ENCODE measurements at regions not wholly inside any gene's neighbourhood (a gene's known extent, or its start where the extent isn't known, plus 50 kb on each side); places are given as distances from the start of the nearest gene placed in this dataset.
A peak's percentile ranks its signal among the peaks of the same experiment; 100 is the strongest.

DNA sequence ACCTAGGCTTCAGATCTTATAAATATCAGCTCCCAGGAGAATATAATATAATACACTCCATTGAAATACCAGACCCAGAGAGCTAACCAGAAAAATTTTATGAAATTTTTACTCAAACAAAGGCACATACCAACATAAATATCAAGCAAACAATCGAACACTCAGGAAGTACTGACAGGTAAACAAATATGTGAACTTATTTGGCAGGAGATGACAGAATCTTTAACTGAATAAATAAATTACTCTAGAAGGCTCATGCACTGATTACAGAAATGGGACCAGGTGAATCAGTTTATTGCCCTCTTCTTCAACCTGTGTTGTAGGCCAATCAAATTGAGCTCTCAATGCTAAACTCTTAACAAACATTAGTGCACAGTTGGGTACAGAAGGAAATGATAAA is 225.2 kb upstream of the PABPC4L start:
- DNase-seq = peak; percentile 13

DNA sequence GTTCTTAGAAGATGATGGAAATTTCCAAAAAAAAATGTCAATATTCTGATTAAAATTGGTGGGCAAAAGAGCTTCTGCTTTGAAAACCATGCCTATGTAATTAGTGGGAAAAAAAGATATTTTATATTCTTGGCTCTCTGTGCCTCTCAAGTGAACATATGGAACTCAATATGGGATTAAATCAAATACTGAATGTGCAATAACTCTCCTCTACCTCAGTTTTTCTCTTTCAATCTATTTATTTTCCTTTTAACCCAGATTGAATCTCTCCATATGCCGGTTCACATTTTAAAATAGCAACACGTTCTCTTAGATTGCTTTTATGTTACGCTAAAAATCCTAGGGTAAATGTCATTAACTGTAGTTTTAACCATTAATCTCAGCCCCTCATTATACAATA is 224.2 kb upstream of the PABPC4L start:
- DNase-seq = no peak

DNA sequence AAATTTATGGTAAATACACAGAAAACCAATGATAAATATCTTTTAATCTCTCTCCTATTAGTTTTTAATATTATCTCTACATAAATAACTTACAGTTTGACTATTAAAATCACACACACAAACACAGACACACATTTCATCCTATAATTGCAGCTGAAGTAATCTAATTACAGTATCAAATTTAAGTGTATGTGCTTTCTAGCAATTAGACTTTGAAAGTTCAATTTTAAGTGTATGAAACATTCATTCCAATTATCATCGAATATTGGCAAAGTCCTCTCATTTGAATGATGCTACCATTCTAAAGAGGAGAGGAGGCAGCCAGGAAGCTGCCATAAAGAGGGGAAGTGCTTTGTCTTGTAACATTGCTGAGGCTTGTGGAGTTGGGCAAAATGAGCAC is 221.2 kb upstream of the PABPC4L start:
- DNase-seq = no peak

DNA sequence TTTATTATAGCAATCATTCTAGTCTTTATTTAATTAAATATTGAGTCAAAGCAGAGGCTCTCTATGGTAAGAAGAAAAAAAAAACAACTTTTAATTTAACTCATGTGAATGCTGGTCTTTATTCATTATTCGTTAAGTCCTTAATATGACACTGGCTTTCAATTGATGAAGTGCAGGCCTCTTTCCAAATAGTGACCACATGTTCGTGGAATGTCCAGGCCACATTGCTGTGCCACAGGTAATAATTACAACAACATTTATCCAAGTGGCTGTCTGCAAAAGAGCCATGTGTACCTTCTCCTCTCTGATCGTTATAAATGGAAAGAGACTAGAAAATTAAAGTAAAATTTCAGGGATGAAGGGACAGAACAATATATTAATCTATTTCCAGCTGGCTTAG is 220.1 kb upstream of the PABPC4L start:
- DNase-seq = no peak

DNA sequence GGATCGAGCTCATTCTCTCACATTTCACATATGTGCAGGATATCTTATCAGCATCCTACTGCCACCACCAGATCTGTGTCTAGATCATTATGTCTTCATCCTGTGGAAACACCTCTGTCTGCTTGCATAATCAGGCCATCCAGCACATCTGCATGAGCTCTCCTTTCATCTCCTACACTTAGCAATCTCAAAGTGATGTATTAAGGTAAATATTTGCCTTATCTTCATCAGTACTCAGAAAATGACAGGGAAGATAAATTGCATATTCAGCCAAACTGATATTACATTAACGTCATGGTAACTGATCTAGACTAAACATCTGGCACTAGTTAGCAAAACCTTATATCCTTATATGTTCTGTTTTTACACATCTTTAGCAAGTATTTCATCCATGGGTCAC is 207.3 kb upstream of the PABPC4L start:
- peak; percentile 64 for DNase-seq

DNA sequence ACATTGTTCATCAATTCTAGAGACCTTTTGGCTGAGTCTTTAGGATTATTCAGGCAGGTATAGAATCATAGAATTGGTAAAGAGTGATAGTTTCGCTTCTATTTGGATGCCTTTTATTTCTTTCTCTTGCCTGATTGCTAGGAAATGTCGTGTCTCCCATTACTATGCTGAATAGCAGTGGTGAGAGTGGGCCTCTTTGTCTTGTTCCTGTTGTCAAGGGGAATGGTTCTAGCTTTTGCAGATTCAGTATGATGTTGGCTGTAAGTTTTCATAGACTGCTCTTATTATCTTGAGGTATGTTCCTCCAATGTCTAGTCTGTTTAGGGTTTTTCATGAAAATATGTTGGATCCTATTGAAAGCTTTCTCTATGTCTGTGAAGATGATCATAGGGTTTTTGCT is 200.2 kb upstream of the PABPC4L start:
- DNase-seq = no peak

DNA sequence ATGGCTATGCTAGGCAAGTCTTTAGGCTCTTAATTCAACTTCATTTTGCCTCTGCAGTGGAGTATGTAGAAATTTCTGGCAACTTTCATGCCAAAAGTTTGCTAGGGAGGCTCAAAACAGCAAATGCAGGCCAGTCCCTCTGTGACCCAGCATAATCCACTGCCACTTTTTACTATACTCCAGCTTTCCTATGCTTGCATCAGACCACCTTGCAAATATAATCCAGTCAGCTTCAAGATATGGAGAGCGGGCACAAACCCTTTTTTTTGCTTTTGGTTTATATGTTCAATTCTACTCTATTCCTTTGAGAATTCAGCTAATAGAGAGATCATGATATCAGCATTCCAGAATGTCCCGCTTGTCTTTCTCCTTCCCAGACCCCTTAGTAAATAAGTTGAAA is 192.0 kb upstream of the PABPC4L start:
- no peak for DNase-seq

DNA sequence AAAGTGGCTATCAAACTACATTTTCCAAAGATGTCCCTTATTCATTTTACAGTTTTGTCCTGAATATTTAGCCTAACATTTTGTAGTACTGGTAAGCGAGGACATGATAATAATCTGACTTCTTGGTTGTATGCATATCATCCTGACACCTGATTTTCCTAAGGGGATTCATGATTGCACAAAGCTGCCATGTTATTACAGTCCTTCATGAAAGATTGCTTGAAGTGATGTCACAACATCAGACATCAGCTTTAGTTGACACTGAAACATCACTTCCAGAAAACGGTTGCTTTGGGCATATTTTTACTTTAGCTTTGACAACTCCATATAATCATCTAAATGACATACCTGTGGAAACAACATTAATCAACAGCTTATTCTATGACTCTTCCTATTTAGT is 188.7 kb upstream of the PABPC4L start:
- DNase-seq = no peak

DNA sequence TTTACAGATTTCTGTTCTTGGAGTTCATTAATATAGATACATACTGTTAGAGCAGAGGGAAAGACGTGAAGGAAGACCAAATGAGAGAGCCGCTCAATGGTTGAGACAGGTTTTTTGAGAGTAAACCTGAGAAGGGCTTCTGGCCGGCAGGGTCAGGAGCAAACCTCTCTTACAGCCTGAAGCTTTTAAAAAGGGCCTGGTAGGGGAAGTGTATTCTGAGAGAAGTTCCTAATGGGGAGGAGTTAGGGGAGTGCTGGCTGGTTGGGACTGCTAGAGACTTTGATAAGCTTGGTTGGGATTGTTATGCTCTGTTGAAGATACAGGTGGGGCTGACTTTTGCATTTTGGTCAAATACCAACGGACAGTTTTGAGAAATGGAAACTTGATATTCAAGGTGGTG is 186.8 kb upstream of the PABPC4L start:
- no peak for DNase-seq

DNA sequence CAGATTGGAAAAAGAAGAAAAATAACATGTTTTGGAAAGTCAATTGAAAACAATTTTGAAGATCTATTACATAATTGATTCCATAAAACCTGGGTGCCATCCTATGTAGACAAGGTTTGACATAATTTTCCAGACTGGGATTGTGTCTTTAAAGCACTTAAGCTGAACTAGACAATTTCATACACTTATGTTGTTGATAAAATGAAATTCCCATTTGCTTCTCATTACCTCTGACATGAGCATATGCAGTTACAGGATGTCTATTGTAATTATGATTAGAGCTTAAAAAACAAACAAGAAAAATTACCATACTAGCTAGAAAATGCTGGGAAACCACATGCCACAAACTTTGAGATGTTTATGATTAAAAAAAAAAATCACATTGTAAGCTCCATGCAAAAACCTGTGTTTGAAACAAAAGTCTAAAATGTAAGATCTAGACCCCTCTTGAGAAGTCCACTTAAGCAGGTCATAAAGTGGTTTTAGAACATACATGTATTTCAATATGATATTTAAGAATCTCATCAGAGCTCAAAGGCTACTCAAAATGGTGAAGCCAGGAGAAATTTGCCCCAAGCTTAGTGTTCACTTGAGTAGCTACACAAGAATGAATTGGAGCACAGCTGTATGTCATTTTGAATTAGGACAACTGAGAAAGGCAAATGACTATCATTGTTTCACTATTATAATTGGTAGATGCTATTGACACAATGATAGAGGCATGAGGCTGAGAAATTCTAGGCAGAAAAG is 181.1 kb upstream of the PABPC4L start:
- no peak for DNase-seq

DNA sequence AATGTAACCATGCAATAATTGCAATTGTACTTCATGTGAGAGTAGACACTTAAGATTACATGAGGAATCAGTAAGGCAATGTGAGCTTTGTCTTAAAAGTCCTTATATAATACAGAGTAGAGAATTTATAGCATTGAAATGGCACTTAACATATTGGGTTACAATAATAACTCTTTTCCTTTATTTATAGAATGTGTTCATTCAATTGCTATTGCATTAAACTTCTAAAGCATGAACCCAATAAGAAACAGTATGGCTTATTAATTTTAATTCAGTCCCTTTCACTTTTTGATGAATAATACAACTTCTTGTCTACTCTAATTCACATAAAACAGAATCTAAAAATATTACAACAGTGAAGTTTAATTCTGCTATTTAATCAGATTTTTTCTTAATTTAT is 174.2 kb upstream of the PABPC4L start:
- no peak for DNase-seq

DNA sequence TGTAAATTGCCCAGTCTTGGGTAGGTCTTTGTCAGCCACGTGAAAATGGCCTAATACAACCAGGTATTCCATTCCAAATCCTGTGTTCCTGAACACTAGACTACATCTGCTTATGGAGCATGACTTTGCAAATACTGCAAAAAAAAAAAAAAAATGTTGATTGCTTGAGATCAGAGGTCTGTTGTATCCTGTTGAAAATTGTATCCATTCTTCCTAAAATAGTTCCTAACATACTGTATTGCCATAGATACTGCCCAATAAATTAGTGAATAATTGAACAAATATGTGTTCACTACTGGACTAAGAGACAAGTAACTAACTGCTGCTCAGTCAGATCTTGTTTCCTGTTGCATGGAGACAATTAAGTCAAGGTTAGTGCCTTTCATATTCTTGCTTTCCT is 164.3 kb upstream of the PABPC4L start:
- peak; percentile 43 for DNase-seq

DNA sequence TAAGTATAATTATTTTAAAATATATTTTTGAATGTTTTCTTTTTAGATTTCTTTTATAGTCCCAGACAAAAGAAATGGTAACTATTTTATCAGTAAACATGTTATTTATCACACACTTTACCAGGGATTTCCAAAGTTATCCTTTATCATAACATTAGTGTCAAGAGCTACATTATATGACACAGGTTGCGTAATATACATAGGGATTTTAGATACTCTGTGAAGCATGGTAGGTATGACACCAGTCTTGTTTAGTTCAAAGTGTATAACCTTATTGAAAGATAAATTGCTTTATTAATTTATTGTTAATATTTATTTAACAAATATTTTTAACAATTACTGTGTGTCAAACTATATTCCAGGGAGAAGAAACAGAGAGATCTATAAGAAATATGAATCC is 163.3 kb upstream of the PABPC4L start:
- no peak for DNase-seq

DNA sequence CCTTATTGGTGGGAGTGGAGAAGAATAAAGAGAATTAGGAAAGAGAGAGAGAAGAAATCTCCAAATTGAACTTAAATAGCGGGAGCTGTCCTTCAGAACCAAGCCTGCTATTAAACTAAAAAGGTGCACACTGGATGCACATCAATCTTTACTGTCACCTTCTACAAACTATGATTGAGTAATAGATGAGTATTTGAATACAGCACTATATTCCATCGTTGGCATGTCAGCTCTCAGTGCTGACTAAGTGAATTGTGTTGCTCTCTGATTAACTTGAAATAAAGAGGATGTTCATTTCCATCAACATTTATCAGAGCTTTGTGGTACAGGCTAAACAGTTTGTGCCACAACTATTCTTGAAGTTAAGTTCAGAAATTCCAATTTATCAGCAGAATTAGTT is 143.7 kb upstream of the PABPC4L start:
- no peak for DNase-seq

DNA sequence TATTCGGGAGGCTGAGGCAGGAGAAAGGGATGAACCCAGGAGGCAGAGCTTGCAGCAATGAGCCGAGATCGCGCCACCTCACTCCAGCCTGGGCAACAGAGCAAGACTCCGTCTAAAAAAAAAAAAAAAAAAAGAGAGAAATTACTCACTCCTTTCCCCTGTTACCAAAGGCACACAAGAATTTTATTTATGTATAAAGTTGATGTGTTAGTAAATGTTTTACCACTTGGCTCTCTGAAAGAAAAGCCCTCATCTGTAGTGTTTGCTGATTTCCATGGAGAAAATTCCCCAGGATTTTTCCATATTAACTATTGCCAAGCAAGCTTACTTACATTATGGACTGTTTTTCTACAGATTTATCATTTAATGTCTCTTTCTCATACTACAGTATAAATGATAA is 142.1 kb upstream of the PABPC4L start:
- no peak for DNase-seq

DNA sequence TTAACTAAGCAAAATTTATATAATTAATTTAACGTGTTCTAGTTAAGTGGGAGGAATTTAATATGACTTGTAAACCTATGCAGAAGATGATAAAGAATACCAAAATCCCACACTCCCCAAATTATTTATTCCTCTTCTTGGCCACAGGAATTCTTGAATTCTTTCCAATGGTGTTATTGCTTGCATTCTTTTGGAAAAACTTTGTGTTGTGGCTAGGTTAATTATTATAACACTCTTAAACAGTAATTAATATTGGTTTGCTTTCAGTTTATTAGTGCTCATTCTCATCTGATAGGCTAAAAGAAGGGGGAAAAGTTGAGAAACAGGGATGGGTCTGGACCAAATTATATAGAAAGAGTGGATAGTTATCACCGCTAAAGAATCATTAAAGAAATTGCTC is 141.5 kb upstream of the PABPC4L start:
- DNase-seq = no peak

DNA sequence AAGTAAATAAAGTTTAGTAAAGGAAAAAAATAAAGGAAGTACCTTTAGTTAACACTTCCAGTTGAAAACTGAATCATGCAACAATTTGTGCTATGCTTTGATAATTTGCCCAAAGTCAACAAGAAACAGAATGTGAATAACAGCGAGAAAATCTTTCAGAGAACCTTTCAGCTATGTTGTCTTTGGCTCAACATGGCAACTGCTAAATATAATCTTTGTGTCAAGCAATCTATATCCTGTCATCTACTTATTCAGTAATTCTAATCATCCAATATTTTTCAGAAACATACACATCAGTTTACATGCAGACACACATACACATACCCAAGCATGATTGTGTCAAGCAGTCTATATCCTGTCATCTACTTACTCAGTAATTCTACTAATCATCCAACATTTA is 136.0 kb upstream of the PABPC4L start:
- DNase-seq = no peak

DNA sequence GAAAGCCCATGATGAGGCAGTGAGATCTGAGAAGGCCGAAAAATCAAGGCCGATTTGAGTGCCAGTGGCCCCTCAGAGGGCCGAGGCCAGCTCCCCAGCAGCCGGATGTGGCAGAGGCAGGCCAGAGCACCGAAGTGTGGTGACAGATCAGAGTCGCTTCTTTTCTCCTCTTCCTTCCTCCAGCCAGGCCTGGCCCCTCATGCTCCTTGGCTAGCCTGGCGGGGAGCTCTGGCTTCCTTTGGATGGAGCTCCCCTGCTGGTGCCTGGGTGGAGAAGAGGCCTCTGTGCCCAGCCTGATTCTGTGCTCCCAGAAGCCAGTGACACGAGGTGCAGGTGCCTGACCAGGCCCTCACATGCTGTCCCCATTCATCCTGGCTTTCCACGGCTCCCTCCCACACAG is 127.2 kb upstream of the PABPC4L start:
- DNase-seq = no peak

DNA sequence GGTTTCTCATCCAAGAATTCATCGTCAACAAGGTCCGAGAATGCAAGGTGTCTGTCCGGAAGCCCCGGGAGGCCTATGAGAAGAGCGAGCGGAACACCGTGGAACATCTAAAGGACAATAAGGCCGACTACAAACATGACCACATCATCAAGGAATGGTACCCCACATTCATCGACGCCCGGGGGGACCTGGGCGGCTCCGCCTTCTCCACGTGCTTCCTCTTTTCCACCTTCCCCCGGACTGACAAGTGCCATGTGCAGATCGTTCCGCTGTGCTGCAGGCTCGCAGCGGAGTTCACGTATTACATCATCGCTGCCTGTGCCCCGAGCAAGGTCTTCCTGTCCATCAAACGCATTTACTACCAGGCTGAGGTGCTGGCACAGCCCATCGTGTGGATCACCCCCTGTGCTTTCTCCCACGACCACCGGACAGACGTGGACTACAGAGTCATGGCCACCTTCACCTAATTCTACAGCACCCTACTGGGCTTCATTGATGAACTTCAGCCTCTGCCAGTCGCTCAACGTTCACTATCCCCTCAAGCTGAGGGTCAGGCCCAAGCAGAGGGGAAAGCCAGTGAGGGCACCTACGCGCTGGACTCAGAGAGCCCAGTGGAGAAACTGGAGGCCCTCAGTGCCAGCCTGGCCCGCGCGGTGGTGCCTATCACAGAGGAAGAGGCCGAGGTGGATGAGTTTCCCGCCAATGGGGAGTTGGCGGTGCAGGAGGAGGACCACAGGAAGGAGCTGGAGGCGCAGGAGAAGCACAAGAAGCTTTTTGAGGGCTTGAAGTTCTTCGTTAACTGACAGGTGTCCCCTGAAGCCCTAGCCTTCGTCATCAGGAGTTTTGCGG is 125.9 kb upstream of the PABPC4L start:
- DNase-seq = no peak

DNA sequence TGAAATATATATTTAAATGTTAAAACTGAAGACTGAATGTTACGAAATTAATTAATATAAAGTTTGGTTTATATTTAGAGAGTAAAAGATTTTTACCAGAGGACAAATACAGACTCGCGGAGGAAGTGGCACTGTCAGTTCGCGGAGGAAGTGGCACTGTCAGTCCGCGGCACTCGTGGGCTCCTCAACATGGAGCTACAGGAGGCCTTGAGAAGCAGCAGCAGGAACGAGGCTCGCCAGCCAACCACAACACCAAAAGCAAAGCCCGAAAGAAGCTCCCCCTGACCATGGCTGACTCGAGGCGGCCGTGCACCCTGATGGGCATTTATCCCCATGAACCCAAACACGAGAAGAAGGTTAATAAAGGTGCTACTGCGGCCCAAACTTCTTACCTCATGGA is 125.3 kb upstream of the PABPC4L start:
- DNase-seq = no peak

DNA sequence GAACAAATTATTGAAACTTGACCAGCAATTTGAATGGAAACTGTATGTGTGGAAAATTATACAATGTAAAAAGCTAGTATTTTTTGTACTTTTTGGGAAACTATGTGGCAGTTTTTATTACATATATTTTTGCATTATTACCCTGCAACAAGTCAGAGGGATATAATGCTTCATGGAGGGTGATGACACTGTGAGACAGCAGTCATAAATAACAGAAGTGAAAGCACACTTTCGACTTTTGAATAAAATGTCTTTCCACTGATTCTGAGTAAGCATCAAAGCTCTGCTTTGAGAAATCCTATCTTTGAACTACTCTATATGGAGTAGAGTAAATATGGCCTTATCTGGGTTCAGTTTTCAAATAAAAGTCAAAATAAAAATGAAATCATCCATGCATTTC is 122.6 kb upstream of the PABPC4L start:
- no peak for DNase-seq

DNA sequence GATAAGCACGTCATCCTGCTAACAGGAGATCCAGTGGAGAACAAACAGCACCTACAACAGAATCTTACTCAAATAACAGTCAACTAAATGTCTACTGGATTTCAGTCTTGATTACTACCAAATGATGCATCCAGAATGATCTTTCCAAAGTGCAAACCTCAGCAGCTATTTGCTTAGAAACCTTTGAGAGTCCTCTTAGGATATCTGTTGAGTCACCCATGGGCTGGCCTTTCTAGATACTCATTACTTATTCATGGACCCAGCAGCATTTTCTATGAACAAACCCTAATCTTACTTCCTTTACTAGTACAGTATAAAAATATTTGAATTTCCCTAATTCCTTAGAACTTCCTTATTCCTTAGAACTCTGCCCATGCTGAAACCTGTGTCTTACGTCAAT is 118.5 kb upstream of the PABPC4L start:
- DNase-seq = peak; percentile 29

DNA sequence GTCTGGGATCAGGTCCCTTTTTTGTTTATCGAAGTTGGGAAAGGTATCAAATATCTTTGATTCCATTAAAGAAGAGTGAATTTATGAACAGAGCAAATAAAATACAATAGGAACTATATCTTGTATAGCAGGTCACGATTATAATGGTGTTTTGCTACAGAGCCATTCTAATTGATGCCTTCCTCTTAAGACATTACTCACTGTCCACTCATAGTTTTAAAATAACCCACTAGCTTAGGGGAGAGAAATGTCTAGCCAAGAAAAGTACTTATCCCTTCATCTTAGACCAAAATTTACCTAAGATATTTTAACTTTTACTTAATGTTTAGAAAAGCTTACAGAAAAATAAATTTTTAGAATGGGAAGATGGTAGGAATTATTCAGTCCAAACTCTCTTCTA is 112.0 kb upstream of the PABPC4L start:
- DNase-seq = no peak

DNA sequence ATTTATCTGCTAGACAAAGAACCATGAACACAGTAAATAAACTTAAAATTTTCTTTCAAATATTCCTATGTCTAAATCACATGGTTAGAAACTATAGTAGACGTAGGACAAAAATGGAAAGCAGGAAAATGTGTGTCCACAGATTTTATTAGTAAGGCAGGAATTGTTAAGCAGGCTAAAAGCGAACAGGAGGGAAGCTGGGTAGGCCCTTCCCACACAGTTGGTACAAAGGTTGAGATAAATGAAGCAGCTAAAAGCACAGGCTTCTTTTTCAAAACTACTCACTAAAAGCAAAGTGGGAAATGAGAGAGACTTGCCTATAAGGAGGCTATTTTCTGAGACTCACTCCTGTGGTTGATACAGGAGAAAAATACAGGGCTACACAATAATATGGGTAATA is 108.1 kb upstream of the PABPC4L start:
- DNase-seq = no peak

DNA sequence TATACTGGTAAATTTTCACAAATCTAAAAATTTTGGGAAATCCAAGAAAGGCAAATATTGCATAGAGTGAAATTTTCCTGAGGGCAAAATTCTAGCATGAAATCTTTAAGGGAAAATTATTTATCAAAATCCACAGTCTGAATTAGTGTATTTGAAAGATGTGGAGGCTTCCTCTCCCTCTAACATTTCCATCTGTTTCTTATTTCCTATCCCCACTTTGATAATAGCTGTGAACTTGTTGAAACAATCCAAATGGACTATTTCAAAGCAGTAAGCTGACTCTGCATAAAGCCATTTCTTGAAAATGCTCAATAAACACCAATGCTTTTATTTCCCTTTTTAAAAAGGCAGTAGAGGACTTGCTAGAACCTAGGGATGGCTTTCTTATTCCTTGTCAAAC is 107.3 kb upstream of the PABPC4L start:
- no peak for DNase-seq
